MCF 10A (cell line): ENCODE measurements at regions not wholly inside any gene's neighbourhood (a gene's known extent, or its start where the extent isn't known, plus 50 kb on each side); places are given as distances from the start of the nearest gene placed in this dataset.

Experiments used
- BruUV-seq: library from RNA; stranded (reverse); fragments of 400-500 nt; replicated peaks from 2 replicates; lab custom pipeline; 2021; lab: Mats Ljungman, UMichigan
- CTCF ChIA-PET: fragments of 300-600 bp; sonication (Branson Sonifier 250); formaldehyde crosslinking; extraction: SDS; loops from one replicate; lab custom pipeline; 2021; ENCODE audit warnings: antibody characterized with exemption, inconsistent platforms; lab: Yijun Ruan, JAX
- POLR2A ChIA-PET: fragments of 300-600, 350-650 bp; sonication (Branson Sonifier 250); formaldehyde crosslinking; extraction: SDS; loops from one replicate; lab custom pipeline; 2020; ENCODE audit warnings: antibody characterized with exemption, inconsistent platforms; lab: Yijun Ruan, JAX
- DNase-seq: peaks from one replicate; pipeline ENCODE4 v3.0.0-alpha.2; 2018; ENCODE audit not compliant: unreplicated experiment
- H3K27ac Mint-ChIP-seq: one replicate; pipeline ENCODE4 v1.8.0; 2022; ENCODE audit warnings: mild to moderate bottlenecking, low read depth, mixed read lengths; ENCODE audit not compliant: unreplicated experiment
- H3K27me3 Mint-ChIP-seq: one replicate; pipeline ENCODE4 v1.8.0; 2022; ENCODE audit warnings: mixed read lengths; ENCODE audit not compliant: insufficient read depth, unreplicated experiment
- H3K36me3 Mint-ChIP-seq: one replicate; pipeline ENCODE4 v1.8.0; 2022; ENCODE audit warnings: mild to moderate bottlenecking, moderate library complexity, mixed read lengths; ENCODE audit not compliant: insufficient read depth, unreplicated experiment
- H3K4me1 Mint-ChIP-seq: one replicate; pipeline ENCODE4 v1.8.0; 2022; ENCODE audit warnings: mixed read lengths; ENCODE audit not compliant: insufficient read depth, unreplicated experiment
- H3K4me3 Mint-ChIP-seq: one replicate; pipeline ENCODE4 v1.8.0; 2022; ENCODE audit warnings: mild to moderate bottlenecking, moderate library complexity, mixed read lengths; ENCODE audit not compliant: unreplicated experiment
- H3K9me3 Mint-ChIP-seq: one replicate; pipeline ENCODE4 v1.8.0; 2022; ENCODE audit warnings: mixed read lengths; ENCODE audit not compliant: unreplicated experiment
- CTCF ChIP-seq: fragments of 200-600 bp; IDR thresholded peaks from one replicate; pipeline ENCODE4 v1.8.0; 2022; ENCODE audit warnings: antibody characterized with exemption, mild to moderate bottlenecking; ENCODE audit not compliant: unreplicated experiment
- intact Hi-C: fragments of 100-400 bp; cut with micrococcal nuclease; formaldehyde crosslinking; loops from 2 replicates; pipeline ENCODE4 v1.14.1; 2022

- CTCF ChIA-PET: no interaction called here
- Mint-ChIP-seq H3K4me1 (peaks cover 6% of the 10 kb centered on the region), H3K4me3 (no peak overlapping the region), H3K36me3 (no peaks in the 10 kb centered on the region), H3K27me3 (no peaks in the 10 kb centered on the region), H3K9me3 (no peaks in the 10 kb centered on the region), H3K27ac (no peak overlapping the region)
- TF ChIP-seq CTCF: no peak
- no peak for DNase-seq
- POLR2A ChIA-PET: no interaction called here
- no TSS peak for BruUV-seq
- intact Hi-C loops: no loop called here
These were observed 1042.2 kb upstream of the ADGRL4 start for GRCh38 chr1:80048716-80049115.

GRCh38 chr1:80047791-80048190 lies 1041.3 kb upstream of the ADGRL4 start:
- ChIA-PET CTCF (no interaction called here), POLR2A (no interaction called here)
- intact Hi-C loops: no loop called here
- no TSS peak for BruUV-seq
- no peaks in the 10 kb centered on the region for H3K9me3 Mint-ChIP-seq
- no peaks in the 10 kb centered on the region for H3K27me3 Mint-ChIP-seq
- H3K4me3 Mint-ChIP-seq: no peak overlapping the region
- H3K27ac Mint-ChIP-seq: no peak overlapping the region
- H3K4me1 Mint-ChIP-seq: peaks cover 6% of the 10 kb centered on the region
- TF ChIP-seq CTCF: no peak
- no peaks in the 10 kb centered on the region for H3K36me3 Mint-ChIP-seq
- DNase-seq: no peak

- BruUV-seq: no TSS peak
- H3K4me1 Mint-ChIP-seq: peaks cover 6% of the 10 kb centered on the region
- no peaks in the 10 kb centered on the region for H3K36me3 Mint-ChIP-seq
- no peaks in the 10 kb centered on the region for H3K27me3 Mint-ChIP-seq
- no peak for TF ChIP-seq CTCF
- ChIA-PET POLR2A (no interaction called here), CTCF (interaction anchor here (1.1 kb wide), 1 partner anchor 10 kb away, joined by 3 read pairs; no protein-coding TSS in a partner anchor)
- intact Hi-C loops: no loop called here
- no peak for DNase-seq
- no peak overlapping the region for H3K4me3 Mint-ChIP-seq
- no peaks in the 10 kb centered on the region for H3K9me3 Mint-ChIP-seq
- H3K27ac Mint-ChIP-seq: no peak overlapping the region
These were observed 1038.1 kb upstream of the ADGRL4 start for GRCh38 chr1:80044662-80045061.

GRCh38 chr1:80036690-80037432 lies 1030.3 kb upstream of the ADGRL4 start:
- CTCF ChIA-PET: interaction anchor here (0.9 kb wide), 1 partner anchor 9 kb away, joined by 3 read pairs; no protein-coding TSS in a partner anchor
- H3K27ac Mint-ChIP-seq: no peak overlapping the region
- no peaks in the 10 kb centered on the region for H3K4me1 Mint-ChIP-seq
- no peaks in the 10 kb centered on the region for H3K9me3 Mint-ChIP-seq
- intact Hi-C loops: no loop called here
- no peaks in the 10 kb centered on the region for H3K36me3 Mint-ChIP-seq
- no peak for TF ChIP-seq CTCF
- DNase-seq: no peak
- H3K27me3 Mint-ChIP-seq: no peaks in the 10 kb centered on the region
- POLR2A ChIA-PET: interaction anchor here (0.7 kb wide), 1 partner anchor 720 kb away, joined by 3 read pairs; no protein-coding TSS in a partner anchor
- H3K4me3 Mint-ChIP-seq: no peak overlapping the region
- BruUV-seq: no TSS peak
